GM13977 (cell line): ENCODE measurements at regions not wholly inside any gene's neighbourhood (a gene's known extent, or its start where the extent isn't known, plus 50 kb on each side); places are given as distances from the start of the nearest gene placed in this dataset.

Source experiments
- DNase-seq: peaks from one replicate; pipeline ENCODE4 v3.0.0; 2012; ENCODE audit warnings: low spot score
- CTCF ChIP-seq: IDR thresholded peaks from 2 replicates; pipeline ENCODE4 v1.5.1; 2012; ENCODE audit warnings: mild to moderate bottlenecking, control low read depth; ENCODE audit not compliant: insufficient read depth; ENCODE audit errors: extremely low read depth, missing control alignments
- in situ Hi-C: fragments of 300-500 bp; cut with MboI; formaldehyde crosslinking; loops from one replicate; pipeline ENCODE4 v1.12.0; 2022; ENCODE audit warnings: low sequenced_read_pairs, low pct_unique_long_range_greater_than_20kb, mixed read lengths, inconsistent platforms; ENCODE audit not compliant: unreplicated experiment

- TF ChIP-seq CTCF = no peak
- in situ Hi-C loops = no loop called here
- DNase-seq = no peak
Observed at GRCh38 chr6:15773806-15774410, 111.1 kb upstream of the DTNBP1 start.

- in situ Hi-C loops = no loop called here
- DNase-seq = peak; percentile 45
- peak; percentile 39 for TF ChIP-seq CTCF
Observed at GRCh38 chr6:15770347-15771143, 107.7 kb upstream of the DTNBP1 start.

GRCh38 chr6:15769511-15770018, 106.7 kb upstream of the DTNBP1 start:
- TF ChIP-seq CTCF = no peak
- in situ Hi-C loops = no loop called here
- no peak for DNase-seq

GRCh38 chr6:15768999-15769398, 106.2 kb upstream of the DTNBP1 start:
- no peak for TF ChIP-seq CTCF
- no peak for DNase-seq
- in situ Hi-C loops = no loop called here

- DNase-seq = no peak
- in situ Hi-C loops = no loop called here
- TF ChIP-seq CTCF = no peak
Observed at GRCh38 chr6:15763837-15764236, 101.0 kb upstream of the DTNBP1 start.

GRCh38 chr6:15763364-15763763, 100.5 kb upstream of the DTNBP1 start:
- DNase-seq = no peak
- in situ Hi-C loops = no loop called here
- no peak for TF ChIP-seq CTCF
